OCI-LY7 (cell line): ENCODE measurements at regions not wholly inside any gene's neighbourhood (a gene's known extent, or its start where the extent isn't known, plus 50 kb on each side); places are given as distances from the start of the nearest gene placed in this dataset.

Experiments used
- BruUV-seq: library from RNA; stranded (reverse); fragments of 400-500 nt; replicated peaks from 2 replicates; lab custom pipeline; 2021; lab: Mats Ljungman, UMichigan
- CTCF ChIA-PET: fragments of 300-600 bp; sonication (Branson Sonifier 250); formaldehyde crosslinking; loops from one replicate; lab custom pipeline; 2022; ENCODE audit warnings: antibody characterized with exemption; ENCODE audit not compliant: unreplicated experiment; lab: Charles Lee
- POLR2A ChIA-PET: fragments of 300-600 bp; sonication (Branson Sonifier 250); formaldehyde crosslinking; loops from one replicate; lab custom pipeline; 2022; ENCODE audit warnings: antibody characterized with exemption; lab: Charles Lee
- DNase-seq: peaks from one replicate; pipeline ENCODE4 v3.0.0-alpha.2; 2015; ENCODE audit warnings: low spot score
- H2AFZ ChIP-seq: fragments of 200-600 bp; sonication (generic), shearing (Covaris generic); 2 replicates; pipeline ENCODE4 v1.6.1; 2014; ENCODE audit warnings: mild to moderate bottlenecking, antibody characterized with exemption, low read length, moderate library complexity
- H3K27ac ChIP-seq: fragments of 200-600 bp; sonication (generic); 2 replicates; pipeline ENCODE4 v1.5.1; 2014; ENCODE audit warnings: mixed run types, low read depth, mild to moderate bottlenecking, moderate library complexity, low read length, inconsistent platforms; ENCODE audit not compliant: poor library complexity, severe bottlenecking
- H3K36me3 ChIP-seq: fragments of 200-600 bp; sonication (generic); 2 replicates; pipeline ENCODE4 v1.6.1; 2014; ENCODE audit warnings: mild to moderate bottlenecking, antibody characterized with exemption, low read length, moderate library complexity, mixed read lengths; ENCODE audit not compliant: insufficient read depth
- H3K4me1 ChIP-seq: fragments of 200-600 bp; sonication (generic); 2 replicates; pipeline ENCODE4 v1.5.1; 2014; ENCODE audit warnings: mild to moderate bottlenecking, low read length; ENCODE audit not compliant: insufficient read depth, poor library complexity, severe bottlenecking
- H3K4me2 ChIP-seq: fragments of 200-600 bp; sonication (generic); 2 replicates; pipeline ENCODE4 v1.6.1; 2014; ENCODE audit warnings: mild to moderate bottlenecking, low read length
- H3K4me3 ChIP-seq: fragments of 200-600 bp; sonication (generic); 2 replicates; pipeline ENCODE4 v1.5.1; 2014; ENCODE audit warnings: mild to moderate bottlenecking, low read depth, low read length; ENCODE audit not compliant: poor library complexity, severe bottlenecking
- H3K79me2 ChIP-seq: fragments of 200-600 bp; sonication (generic); 2 replicates; pipeline ENCODE4 v1.6.1; 2016; ENCODE audit warnings: low read depth, mild to moderate bottlenecking, low read length, moderate library complexity, mixed read lengths; ENCODE audit not compliant: insufficient read depth
- H3K9me2 ChIP-seq: fragments of 200-600 bp; sonication (generic); 2 replicates; pipeline ENCODE4 v1.6.1; 2016; ENCODE audit warnings: mild to moderate bottlenecking, low read length, mixed read lengths; ENCODE audit not compliant: insufficient read depth
- H3K9me3 ChIP-seq: fragments of 200-600 bp; sonication (generic); 2 replicates; pipeline ENCODE4 v1.6.1; 2014; ENCODE audit warnings: mild to moderate bottlenecking, mixed run types, low read length, mixed read lengths
- H4K20me1 ChIP-seq: fragments of 200-600 bp; sonication (generic); 2 replicates; pipeline ENCODE4 v1.6.1; 2014; ENCODE audit warnings: mild to moderate bottlenecking, antibody characterized with exemption, low read length, moderate library complexity, mixed read lengths; ENCODE audit not compliant: insufficient read depth
- EZH2phosphoT487 ChIP-seq: fragments of 200-600 bp; sonication (generic); IDR thresholded peaks from 2 replicates; pipeline ENCODE4 v1.6.1; 2018; ENCODE audit warnings: low read depth, borderline replicate concordance, mild to moderate bottlenecking, mixed run types, antibody characterized with exemption, low read length, moderate library complexity, mixed read lengths
- intact Hi-C: fragments of 100-400 bp; cut with micrococcal nuclease; formaldehyde crosslinking; loops from one replicate; pipeline ENCODE4 v1.10.0; 2022; ENCODE audit not compliant: unreplicated experiment
- TF ChIP-seq, protein P1 (sequence below): fragments of 200-600 bp; sonication (generic); conservative IDR thresholded peaks from 2 replicates; pipeline ENCODE4 v1.5.1; 2014; ENCODE audit warnings: mild to moderate bottlenecking, antibody characterized with exemption, low read length, moderate library complexity, mixed read lengths

DNA sequence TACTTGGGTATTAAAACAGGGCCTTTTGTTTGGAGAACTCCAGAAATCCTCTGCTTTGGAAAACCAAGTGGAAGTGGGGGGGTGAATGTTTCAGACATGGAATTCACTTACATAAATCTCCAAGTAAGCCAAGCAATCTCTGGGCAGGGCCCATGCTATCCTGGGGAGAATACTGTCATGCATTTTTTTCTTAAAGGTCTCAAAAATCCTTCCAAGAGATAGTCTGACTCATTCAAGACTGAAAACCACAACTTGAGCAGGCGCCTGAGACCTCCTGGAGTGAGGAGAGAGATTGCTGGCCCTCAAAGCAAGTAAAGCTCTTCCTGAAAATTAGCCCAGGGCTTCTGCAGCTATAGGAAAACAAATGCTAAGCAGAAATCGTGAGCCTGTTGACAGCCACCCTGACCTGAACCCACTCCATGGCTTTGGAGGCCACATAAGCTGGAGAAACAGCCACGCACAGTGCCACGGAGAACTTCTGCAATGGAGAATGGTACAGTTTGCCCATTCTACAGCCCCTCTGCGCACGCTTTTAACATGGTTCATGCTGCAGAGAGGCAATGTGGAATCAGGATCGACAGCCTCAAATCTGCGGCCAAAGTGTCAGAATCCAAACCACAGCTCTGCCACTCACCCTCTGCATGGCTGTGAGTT, 203.1 kb upstream of the AUTS2 start:
- intact Hi-C loops = no loop called here
- ChIA-PET CTCF (no interaction called here), POLR2A (interaction anchor here (0.6 to 1.5 kb wide), 3 partner anchors 10 to 131 kb away, joined by 3 to 4 read pairs (median 3); no protein-coding TSS in a partner anchor)
- Histone ChIP-seq H3K4me3 (no peak overlapping the region), H3K4me1 (no peaks in the 10 kb centered on the region), H3K79me2 (no peaks in the 10 kb centered on the region), H3K9me3 (no peaks in the 10 kb centered on the region), H3K9me2 (no peaks in the 10 kb centered on the region), H3K4me2 (no peak overlapping the region), H4K20me1 (no peaks in the 10 kb centered on the region), H3K36me3 (no peaks in the 10 kb centered on the region), H2AFZ (no peak overlapping the region), H3K27ac (no peak overlapping the region)
- no TSS peak for BruUV-seq
- TF ChIP-seq EZH2phosphoT487 = no peak
- DNase-seq = no peak

- TF ChIP-seq, protein P1, sequence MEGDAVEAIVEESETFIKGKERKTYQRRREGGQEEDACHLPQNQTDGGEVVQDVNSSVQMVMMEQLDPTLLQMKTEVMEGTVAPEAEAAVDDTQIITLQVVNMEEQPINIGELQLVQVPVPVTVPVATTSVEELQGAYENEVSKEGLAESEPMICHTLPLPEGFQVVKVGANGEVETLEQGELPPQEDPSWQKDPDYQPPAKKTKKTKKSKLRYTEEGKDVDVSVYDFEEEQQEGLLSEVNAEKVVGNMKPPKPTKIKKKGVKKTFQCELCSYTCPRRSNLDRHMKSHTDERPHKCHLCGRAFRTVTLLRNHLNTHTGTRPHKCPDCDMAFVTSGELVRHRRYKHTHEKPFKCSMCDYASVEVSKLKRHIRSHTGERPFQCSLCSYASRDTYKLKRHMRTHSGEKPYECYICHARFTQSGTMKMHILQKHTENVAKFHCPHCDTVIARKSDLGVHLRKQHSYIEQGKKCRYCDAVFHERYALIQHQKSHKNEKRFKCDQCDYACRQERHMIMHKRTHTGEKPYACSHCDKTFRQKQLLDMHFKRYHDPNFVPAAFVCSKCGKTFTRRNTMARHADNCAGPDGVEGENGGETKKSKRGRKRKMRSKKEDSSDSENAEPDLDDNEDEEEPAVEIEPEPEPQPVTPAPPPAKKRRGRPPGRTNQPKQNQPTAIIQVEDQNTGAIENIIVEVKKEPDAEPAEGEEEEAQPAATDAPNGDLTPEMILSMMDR = no peak
- no peak for TF ChIP-seq EZH2phosphoT487
- CTCF ChIA-PET = no interaction called here
- no peak for DNase-seq
- H3K4me2 ChIP-seq = no peak overlapping the region
- H3K36me3 ChIP-seq = no peaks in the 10 kb centered on the region
- POLR2A ChIA-PET = no interaction called here
- H3K27ac ChIP-seq = no peak overlapping the region
- no peak overlapping the region for H3K4me3 ChIP-seq
- no peaks in the 10 kb centered on the region for H3K79me2 ChIP-seq
- H4K20me1 ChIP-seq = no peaks in the 10 kb centered on the region
- intact Hi-C loops = no loop called here
- BruUV-seq = no TSS peak
- H3K9me2 ChIP-seq = no peaks in the 10 kb centered on the region
- H2AFZ ChIP-seq = no peak overlapping the region
- no peaks in the 10 kb centered on the region for H3K9me3 ChIP-seq
- no peaks in the 10 kb centered on the region for H3K4me1 ChIP-seq
These were observed 199.3 kb upstream of the AUTS2 start for GRCh38 chr7:69398986-69399385.

- Histone ChIP-seq H3K27ac (no peak overlapping the region), H3K79me2 (no peaks in the 10 kb centered on the region), H3K4me1 (no peaks in the 10 kb centered on the region), H4K20me1 (no peaks in the 10 kb centered on the region), H3K9me3 (no peaks in the 10 kb centered on the region), H3K9me2 (no peaks in the 10 kb centered on the region), H3K36me3 (no peaks in the 10 kb centered on the region), H3K4me2 (no peak overlapping the region), H2AFZ (no peak overlapping the region), H3K4me3 (no peak overlapping the region)
- POLR2A ChIA-PET = interaction anchor here (1.0 kb wide), 1 partner anchor 8 kb away, joined by 3 read pairs; no protein-coding TSS in a partner anchor
- no peak for DNase-seq
- BruUV-seq = no TSS peak
- intact Hi-C loops = no loop called here
- CTCF ChIA-PET = no interaction called here
- no peak for TF ChIP-seq EZH2phosphoT487
- TF ChIP-seq, protein P1 = no peak
These were observed 198.9 kb upstream of the AUTS2 start for GRCh38 chr7:69399401-69399800.
